ENCODE measurements at regions not wholly inside any gene's neighbourhood (a gene's known extent, or its start where the extent isn't known, plus 50 kb on each side); places are given as distances from the start of the nearest gene placed in this dataset.

- TF ChIP-seq EZH2 (IDR thresholded peaks at IDR 0.05; ENCODE audit: low read length) = no peak
- TF ChIP-seq, protein P1, sequence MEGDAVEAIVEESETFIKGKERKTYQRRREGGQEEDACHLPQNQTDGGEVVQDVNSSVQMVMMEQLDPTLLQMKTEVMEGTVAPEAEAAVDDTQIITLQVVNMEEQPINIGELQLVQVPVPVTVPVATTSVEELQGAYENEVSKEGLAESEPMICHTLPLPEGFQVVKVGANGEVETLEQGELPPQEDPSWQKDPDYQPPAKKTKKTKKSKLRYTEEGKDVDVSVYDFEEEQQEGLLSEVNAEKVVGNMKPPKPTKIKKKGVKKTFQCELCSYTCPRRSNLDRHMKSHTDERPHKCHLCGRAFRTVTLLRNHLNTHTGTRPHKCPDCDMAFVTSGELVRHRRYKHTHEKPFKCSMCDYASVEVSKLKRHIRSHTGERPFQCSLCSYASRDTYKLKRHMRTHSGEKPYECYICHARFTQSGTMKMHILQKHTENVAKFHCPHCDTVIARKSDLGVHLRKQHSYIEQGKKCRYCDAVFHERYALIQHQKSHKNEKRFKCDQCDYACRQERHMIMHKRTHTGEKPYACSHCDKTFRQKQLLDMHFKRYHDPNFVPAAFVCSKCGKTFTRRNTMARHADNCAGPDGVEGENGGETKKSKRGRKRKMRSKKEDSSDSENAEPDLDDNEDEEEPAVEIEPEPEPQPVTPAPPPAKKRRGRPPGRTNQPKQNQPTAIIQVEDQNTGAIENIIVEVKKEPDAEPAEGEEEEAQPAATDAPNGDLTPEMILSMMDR (optimal IDR thresholded peaks at IDR 0.05 in 1 of 3, IDR thresholded peaks at IDR 0.05 in 1 of 3, conservative IDR thresholded peaks at IDR 0.05 in 1 of 3; ENCODE audit: extremely low read depth in 1 of 3, insufficient read depth in 2 of 3, low read length in 3 of 3) = no peak
- H3K4me1 ChIP-seq (ENCODE audit: control insufficient read depth, extremely low read depth, insufficient read depth, low read length) = peaks cover 4% of the 10 kb centered on the region
- H3K79me2 ChIP-seq (ENCODE audit: control insufficient read depth, insufficient read depth, low read length) = no peaks in the 10 kb centered on the region
- no peaks in the 10 kb centered on the region for H3K27me3 ChIP-seq (ENCODE audit: control insufficient read depth, extremely low read depth, insufficient read depth, low read length)
- dilution Hi-C loops (cut with MboI; ENCODE audit: extremely low pct_ligation_motif_present, low sequenced_read_pairs) = no loop called here
- H2AFZ ChIP-seq (ENCODE audit: control insufficient read depth, low read length) = no peak overlapping the region
- no peaks in the 10 kb centered on the region for H3K9me1 ChIP-seq (ENCODE audit: control insufficient read depth, extremely low read depth, insufficient read depth, low read length)
- H3K4me2 ChIP-seq (ENCODE audit: control insufficient read depth, extremely low read depth, insufficient read depth, low read depth, low read length) = no peak overlapping the region
- no peaks in the 10 kb centered on the region for H3K36me3 ChIP-seq (ENCODE audit: control insufficient read depth in 2 of 2, extremely low read depth in 1 of 2, insufficient read depth in 2 of 2, low read length in 2 of 2)
- H3K27ac ChIP-seq (ENCODE audit: control insufficient read depth, insufficient read depth, low read length) = no peak overlapping the region
- H3K4me3 ChIP-seq (ENCODE audit: control insufficient read depth in 2 of 3, extremely low read depth in 1 of 3, insufficient read depth in 2 of 3, low read depth in 1 of 3, low read length in 3 of 3) = no peak overlapping the region
- no peak overlapping the region for H3K9ac ChIP-seq (ENCODE audit: control insufficient read depth, extremely low read depth, insufficient read depth, low read length)
- DNase-seq (ENCODE audit: low read depth, low spot score) = no peak
- FAIRE-seq = no peak
- H3K9me3 ChIP-seq (ENCODE audit: control insufficient read depth, low read depth, low read length) = no peaks in the 10 kb centered on the region
- no peaks in the 10 kb centered on the region for H4K20me1 ChIP-seq (ENCODE audit: control insufficient read depth, extremely low read depth, insufficient read depth, low read length)
Measured at GRCh38 chr5:124643336-124643735, 103.1 kb downstream of the ZNF608 start.

DNA sequence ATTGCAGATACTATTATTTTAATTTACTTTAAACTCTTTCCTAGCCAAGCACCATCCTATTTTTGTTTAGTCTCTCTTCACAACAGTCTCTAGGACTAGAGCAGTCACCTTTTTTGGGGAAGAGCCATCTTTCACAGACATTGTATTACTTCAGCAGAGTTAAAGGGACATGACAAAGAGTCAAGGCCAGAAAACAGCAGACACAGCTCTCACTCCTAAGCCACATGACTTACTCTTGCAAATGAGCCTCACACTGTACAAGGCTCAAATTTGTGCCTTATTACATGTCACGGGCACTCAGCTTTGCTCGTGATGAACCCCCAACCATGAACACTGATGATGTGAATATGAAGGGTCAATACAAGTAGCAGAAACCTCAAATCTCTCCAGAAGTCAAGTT is 104.3 kb downstream of the ZNF608 start:
- no peaks in the 10 kb centered on the region for H3K79me2 ChIP-seq (ENCODE audit: control insufficient read depth, insufficient read depth, low read length)
- H3K27me3 ChIP-seq (ENCODE audit: control insufficient read depth, extremely low read depth, insufficient read depth, low read length) = no peaks in the 10 kb centered on the region
- H3K9ac ChIP-seq (ENCODE audit: control insufficient read depth, extremely low read depth, insufficient read depth, low read length) = no peak overlapping the region
- no peaks in the 10 kb centered on the region for H3K9me1 ChIP-seq (ENCODE audit: control insufficient read depth, extremely low read depth, insufficient read depth, low read length)
- H2AFZ ChIP-seq (ENCODE audit: control insufficient read depth, low read length) = no peak overlapping the region
- H3K27ac ChIP-seq (ENCODE audit: control insufficient read depth, insufficient read depth, low read length) = no peak overlapping the region
- peaks cover 4% of the 10 kb centered on the region for H3K4me1 ChIP-seq (ENCODE audit: control insufficient read depth, extremely low read depth, insufficient read depth, low read length)
- no peaks in the 10 kb centered on the region for H4K20me1 ChIP-seq (ENCODE audit: control insufficient read depth, extremely low read depth, insufficient read depth, low read length)
- H3K4me3 ChIP-seq (ENCODE audit: control insufficient read depth in 2 of 3, extremely low read depth in 1 of 3, insufficient read depth in 2 of 3, low read depth in 1 of 3, low read length in 3 of 3) = no peak overlapping the region
- H3K9me3 ChIP-seq (ENCODE audit: control insufficient read depth, low read depth, low read length) = no peaks in the 10 kb centered on the region
- dilution Hi-C loops (cut with MboI; ENCODE audit: extremely low pct_ligation_motif_present, low sequenced_read_pairs) = no loop called here
- no peaks in the 10 kb centered on the region for H3K36me3 ChIP-seq (ENCODE audit: control insufficient read depth in 2 of 2, extremely low read depth in 1 of 2, insufficient read depth in 2 of 2, low read length in 2 of 2)
- FAIRE-seq (no peak), DNase-seq (ENCODE audit: low read depth, low spot score) (no peak)
- no peak overlapping the region for H3K4me2 ChIP-seq (ENCODE audit: control insufficient read depth, extremely low read depth, insufficient read depth, low read depth, low read length)
- no peak for TF ChIP-seq EZH2 (IDR thresholded peaks at IDR 0.05; ENCODE audit: low read length)
- TF ChIP-seq, protein P1 (optimal IDR thresholded peaks at IDR 0.05 in 1 of 3, IDR thresholded peaks at IDR 0.05 in 1 of 3, conservative IDR thresholded peaks at IDR 0.05 in 1 of 3; ENCODE audit: extremely low read depth in 1 of 3, insufficient read depth in 2 of 3, low read length in 3 of 3) = no peak

All from keratinocyte (primary cell).